ACHN (cell line): ENCODE measurements at regions not wholly inside any gene's neighbourhood (a gene's known extent, or its start where the extent isn't known, plus 50 kb on each side); places are given as distances from the start of the nearest gene placed in this dataset.

ENCODE experiments used
- DNase-seq: peaks from one replicate; pipeline ENCODE4 v3.0.0-alpha.2; 2015
- in situ Hi-C: cut with HindIII; loops from 2 replicates; pipeline ENCODE4 v1.10.0; 2017; ENCODE audit warnings: low sequenced_read_pairs, low pct_ligation_motif_present, low pct_unique_long_range_greater_than_20kb

GRCh38 chr6:90803956-90804355, 217.1 kb upstream of the MAP3K7 start:
- DNase-seq: no peak
- in situ Hi-C loops: no loop called here

GRCh38 chr6:90795078-90795477, 208.2 kb upstream of the MAP3K7 start:
- in situ Hi-C loops: no loop called here
- DNase-seq: no peak

GRCh38 chr6:90793771-90794170, 206.9 kb upstream of the MAP3K7 start:
- DNase-seq: no peak
- in situ Hi-C loops: no loop called here

- in situ Hi-C loops: no loop called here
- DNase-seq: no peak
These were observed 203.8 kb upstream of the MAP3K7 start for GRCh38 chr6:90790696-90791095.

- no peak for DNase-seq
- in situ Hi-C loops: no loop called here
These were observed 203.2 kb upstream of the MAP3K7 start for GRCh38 chr6:90790058-90790457.

GRCh38 chr6:90788781-90789180, 201.9 kb upstream of the MAP3K7 start:
- DNase-seq: no peak
- in situ Hi-C loops: no loop called here

- in situ Hi-C loops: no loop called here
- no peak for DNase-seq
These were observed 200.6 kb upstream of the MAP3K7 start for GRCh38 chr6:90787446-90787845.

GRCh38 chr6:90780778-90781177, 193.9 kb upstream of the MAP3K7 start:
- no peak for DNase-seq
- in situ Hi-C loops: no loop called here

GRCh38 chr6:90780141-90780540, 193.3 kb upstream of the MAP3K7 start:
- no peak for DNase-seq
- in situ Hi-C loops: no loop called here

GRCh38 chr6:90778417-90779203, 191.7 kb upstream of the MAP3K7 start:
- in situ Hi-C loops: no loop called here
- DNase-seq: no peak

- in situ Hi-C loops: no loop called here
These were observed 183.9 kb upstream of the MAP3K7 start for GRCh38 chr6:90770778-90771177.

GRCh38 chr6:90765895-90766294, 179.0 kb upstream of the MAP3K7 start:
- in situ Hi-C loops: no loop called here
- DNase-seq: no peak

More at GRCh38 chr6:90770778-90771177, 183.9 kb upstream of the MAP3K7 start:
- DNase-seq: no peak

- no peak for DNase-seq
- in situ Hi-C loops: no loop called here
These were observed 178.6 kb upstream of the MAP3K7 start for GRCh38 chr6:90765491-90765890.

- in situ Hi-C loops: no loop called here
- DNase-seq: no peak
These were observed 177.1 kb upstream of the MAP3K7 start for GRCh38 chr6:90764001-90764400.

GRCh38 chr6:90759664-90760063, 172.8 kb upstream of the MAP3K7 start:
- in situ Hi-C loops: no loop called here

GRCh38 chr6:90758741-90759140, 171.9 kb upstream of the MAP3K7 start:
- in situ Hi-C loops: no loop called here
- no peak for DNase-seq

More at GRCh38 chr6:90759664-90760063, 172.8 kb upstream of the MAP3K7 start:
- DNase-seq: no peak

- DNase-seq: no peak
- in situ Hi-C loops: no loop called here
These were observed 167.2 kb upstream of the MAP3K7 start for GRCh38 chr6:90753820-90754643.

- in situ Hi-C loops: no loop called here
- no peak for DNase-seq
These were observed 152.9 kb upstream of the MAP3K7 start for GRCh38 chr6:90739802-90740201.

GRCh38 chr6:90739339-90739738, 152.5 kb upstream of the MAP3K7 start:
- DNase-seq: no peak
- in situ Hi-C loops: no loop called here
